Peyer's patch (tissue), 4 donors: ENCODE measurements at regions not wholly inside any gene's neighbourhood (a gene's known extent, or its start where the extent isn't known, plus 50 kb on each side); places are given as distances from the start of the nearest gene placed in this dataset.
"Not testable (repeated sequence)": the region's sequence is repeated elsewhere in the genome, so short reads cannot be mapped to it uniquely, and the experiment has no call there.

Source experiments
- POLR2A ChIP-seq, 2 donors: fragments of 450-650 bp; IDR thresholded peaks; one replicate each; pipeline ENCODE4 v1.5.1; 2017; ENCODE audit warnings: antibody characterized with exemption in 2 of 2, mild to moderate bottlenecking in 2 of 2, moderate library complexity in 2 of 2
- TF ChIP-seq, protein P1 (sequence below), 6 experiments: fragments of 450-650 bp in 4 of 6; fragments of 200-600 bp in 2 of 6; sonication (generic) in 1 of 6; IDR thresholded peaks; one replicate each; pipeline ENCODE4 v1.5.1; 2017 to 2019; ENCODE audit warnings: antibody characterized with exemption in 6 of 6, mild to moderate bottlenecking in 3 of 6, moderate library complexity in 1 of 6

- TF ChIP-seq, protein P1, sequence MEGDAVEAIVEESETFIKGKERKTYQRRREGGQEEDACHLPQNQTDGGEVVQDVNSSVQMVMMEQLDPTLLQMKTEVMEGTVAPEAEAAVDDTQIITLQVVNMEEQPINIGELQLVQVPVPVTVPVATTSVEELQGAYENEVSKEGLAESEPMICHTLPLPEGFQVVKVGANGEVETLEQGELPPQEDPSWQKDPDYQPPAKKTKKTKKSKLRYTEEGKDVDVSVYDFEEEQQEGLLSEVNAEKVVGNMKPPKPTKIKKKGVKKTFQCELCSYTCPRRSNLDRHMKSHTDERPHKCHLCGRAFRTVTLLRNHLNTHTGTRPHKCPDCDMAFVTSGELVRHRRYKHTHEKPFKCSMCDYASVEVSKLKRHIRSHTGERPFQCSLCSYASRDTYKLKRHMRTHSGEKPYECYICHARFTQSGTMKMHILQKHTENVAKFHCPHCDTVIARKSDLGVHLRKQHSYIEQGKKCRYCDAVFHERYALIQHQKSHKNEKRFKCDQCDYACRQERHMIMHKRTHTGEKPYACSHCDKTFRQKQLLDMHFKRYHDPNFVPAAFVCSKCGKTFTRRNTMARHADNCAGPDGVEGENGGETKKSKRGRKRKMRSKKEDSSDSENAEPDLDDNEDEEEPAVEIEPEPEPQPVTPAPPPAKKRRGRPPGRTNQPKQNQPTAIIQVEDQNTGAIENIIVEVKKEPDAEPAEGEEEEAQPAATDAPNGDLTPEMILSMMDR (IDR thresholded peaks at IDR 0.05), result not testable (repeated sequence)
- TF ChIP-seq POLR2A (IDR thresholded peaks at IDR 0.05), result not testable (repeated sequence)
These were observed 154.2 kb upstream of the DPH6 start for GRCh38 chr15:35700091-35700593.
